ENCODE measurements at regions not wholly inside any gene's neighbourhood (a gene's known extent, or its start where the extent isn't known, plus 50 kb on each side); places are given as distances from the start of the nearest gene placed in this dataset.

- TF ChIP-seq SUZ12 (IDR thresholded peaks at IDR 0.05) (no peak), FOXM1 (IDR thresholded peaks at IDR 0.05; ENCODE audit: borderline replicate concordance) (no peak), ARNT (IDR thresholded peaks at IDR 0.05) (no peak)
Measured at GRCh38 chr5:106876665-106877194, 794.0 kb downstream of the EFNA5 start.

Data from HEK293T (cell line).